Left lobe of liver (tissue), 2 donors: ENCODE measurements at regions not wholly inside any gene's neighbourhood (a gene's known extent, or its start where the extent isn't known, plus 50 kb on each side); places are given as distances from the start of the nearest gene placed in this dataset.

Experiments
- ATAC-seq: fragments of 200-7000 bp; cut with Tn5 transposase; one replicate; pipeline ENCODE4 v1.9.1; 2020; ENCODE audit warnings: mild to moderate bottlenecking, moderate library complexity
- DNase-seq: peaks from one replicate; pipeline ENCODE4 v3.0.0-alpha.2; 2020; ENCODE audit warnings: low spot score
- donor health status: DM: no; HTN: no; CAD: no; lungs with moderate emphysema.
- donor health status: DM: no; HTN: yes; CAD: no.

DNA sequence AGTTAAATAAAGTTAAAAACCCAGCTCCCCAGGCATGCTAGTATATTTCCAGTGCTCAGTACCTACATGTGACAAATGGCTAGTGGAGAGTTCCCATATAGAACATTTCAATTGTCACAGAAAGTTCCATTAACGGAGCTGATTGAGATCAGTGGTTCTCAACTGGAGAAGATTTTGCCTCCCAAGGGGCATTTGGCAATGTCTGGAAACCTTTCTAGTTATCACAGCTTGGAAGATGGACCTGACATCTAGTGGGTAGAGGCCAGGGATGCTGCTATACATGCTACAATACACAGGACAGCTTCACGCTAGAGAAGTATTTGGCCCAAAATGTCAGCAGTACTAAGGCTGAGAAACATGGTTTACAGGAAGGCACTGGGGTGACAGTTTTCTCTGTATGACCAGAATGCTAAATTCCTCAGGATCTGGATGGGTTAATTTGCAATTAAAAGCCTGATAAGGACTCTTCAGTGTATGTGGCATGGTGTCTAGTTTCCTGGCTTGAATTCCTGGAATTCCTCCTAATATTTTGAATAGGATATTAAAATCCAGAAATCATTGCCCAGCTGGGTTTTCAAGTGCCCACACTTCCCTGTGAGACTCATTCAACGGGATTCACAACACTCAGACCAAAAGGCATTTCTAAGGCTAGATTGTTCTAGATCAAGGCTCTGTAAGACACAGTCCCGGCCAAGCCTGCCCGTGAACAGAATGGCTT, 84.7 kb upstream of the SALL4 start:
- ATAC-seq (no peak), DNase-seq (no peak)

DNA sequence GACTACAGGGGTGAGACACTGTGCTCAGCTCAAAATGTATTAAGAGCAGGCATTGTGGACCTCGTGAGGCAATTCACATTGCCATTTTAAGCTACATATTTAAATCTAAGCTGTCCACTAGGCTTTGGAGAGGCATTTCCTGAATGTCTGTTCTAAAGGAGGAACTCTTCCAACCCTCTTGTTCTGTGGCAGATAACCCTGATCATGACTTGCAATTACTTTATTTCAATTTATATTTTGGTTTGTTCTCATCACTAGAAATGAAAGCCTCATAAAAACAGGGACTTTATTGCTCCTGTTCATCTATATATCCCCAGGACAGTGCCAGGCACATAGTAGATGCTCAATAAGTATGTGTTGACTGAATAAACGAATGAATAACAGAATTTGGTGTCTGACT, 84.0 kb upstream of the SALL4 start:
- DNase-seq (no peak), ATAC-seq (no peak)

DNA sequence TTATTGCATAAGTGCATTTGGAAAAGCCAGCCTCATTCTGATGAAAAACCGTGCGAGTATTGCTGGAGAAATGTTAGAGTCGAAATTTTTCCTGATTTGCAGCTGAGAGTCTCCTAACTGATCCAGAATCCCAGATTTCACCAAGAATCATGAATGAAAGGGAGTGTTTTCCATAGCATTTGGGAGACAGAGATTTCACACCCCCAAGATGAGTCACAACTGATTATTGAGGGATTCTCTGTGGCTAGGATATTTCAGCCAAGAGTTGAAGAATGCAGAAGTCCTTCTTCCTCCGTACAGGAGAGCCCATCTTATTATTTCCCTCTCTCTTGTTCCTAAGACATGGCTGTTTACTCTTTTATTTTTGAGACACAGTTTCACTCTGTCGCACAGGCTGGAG, 82.2 kb upstream of the SALL4 start:
- no peak for ATAC-seq

DNA sequence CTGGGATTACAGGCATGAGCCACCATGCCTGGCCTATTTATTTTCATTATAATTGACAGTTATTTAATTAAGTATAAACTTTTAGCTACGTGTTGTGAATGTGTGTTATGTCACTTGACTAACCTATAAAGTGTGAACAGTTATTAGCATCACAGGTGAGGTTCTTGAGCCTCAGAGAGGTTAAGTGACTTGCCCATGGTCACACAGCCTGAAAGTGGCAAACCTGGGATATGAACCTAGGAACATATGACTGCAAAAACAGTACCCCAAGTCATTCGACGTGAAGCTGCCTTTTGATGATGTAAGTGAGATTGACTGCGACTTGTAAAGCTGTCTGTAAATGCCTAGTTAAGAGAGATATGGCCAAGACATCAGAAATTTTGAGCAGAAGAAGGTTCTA, 77.9 kb upstream of the SALL4 start:
- DNase-seq = no peak
- no peak for ATAC-seq

More for the DNA sequence above, 82.2 kb upstream of the SALL4 start:
- DNase-seq = no peak

DNA sequence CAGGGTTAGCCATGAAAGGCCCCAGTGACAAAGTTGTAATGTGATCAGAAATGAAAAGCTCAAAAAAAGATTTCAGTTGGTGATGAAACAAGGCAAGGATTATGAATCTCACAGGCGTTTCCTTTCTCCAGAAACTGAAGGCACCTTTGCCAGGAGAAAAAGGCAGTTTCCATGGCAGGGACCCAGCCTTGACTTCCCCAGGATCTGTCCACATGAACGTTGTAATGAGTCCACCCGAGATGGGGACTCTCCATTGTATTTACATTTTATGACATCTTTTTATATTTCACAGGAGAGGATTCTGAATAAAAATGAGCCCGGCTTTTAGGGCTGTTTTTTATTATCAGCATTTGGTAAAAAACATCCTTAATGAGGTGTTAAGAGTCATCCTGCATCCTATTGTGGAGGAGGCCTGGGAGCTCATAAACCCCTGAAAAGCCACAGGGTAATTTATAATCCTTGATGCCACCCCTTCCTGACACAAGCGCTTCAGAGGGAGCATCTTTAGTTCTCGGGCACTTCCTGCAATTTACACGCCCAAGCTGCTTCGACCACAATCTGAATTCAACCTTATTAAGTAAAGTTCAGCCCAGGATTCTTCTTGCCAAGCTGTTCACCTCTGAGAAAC, 74.1 kb upstream of the SALL4 start:
- no peak for ATAC-seq
- DNase-seq = no peak

DNA sequence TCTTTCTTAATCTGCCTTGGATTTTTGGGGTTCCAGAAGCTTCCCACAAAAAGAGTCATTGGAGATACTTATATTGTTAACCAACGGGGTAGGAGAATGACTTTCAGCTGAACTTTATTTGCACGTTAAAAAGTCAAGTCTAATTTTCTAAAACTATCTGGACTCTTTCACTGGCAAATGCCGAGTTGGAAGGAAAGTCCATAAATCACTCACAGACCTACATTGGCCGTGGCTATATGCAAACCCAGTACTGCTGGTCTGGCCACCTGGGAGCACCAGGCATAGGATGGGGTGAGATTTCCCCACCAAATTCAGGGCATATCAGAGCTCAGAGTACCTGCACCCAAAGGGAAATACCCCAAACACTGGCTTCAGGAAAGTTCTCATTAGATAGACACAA, 71.3 kb upstream of the SALL4 start:
- ATAC-seq (no peak), DNase-seq (no peak)

DNA sequence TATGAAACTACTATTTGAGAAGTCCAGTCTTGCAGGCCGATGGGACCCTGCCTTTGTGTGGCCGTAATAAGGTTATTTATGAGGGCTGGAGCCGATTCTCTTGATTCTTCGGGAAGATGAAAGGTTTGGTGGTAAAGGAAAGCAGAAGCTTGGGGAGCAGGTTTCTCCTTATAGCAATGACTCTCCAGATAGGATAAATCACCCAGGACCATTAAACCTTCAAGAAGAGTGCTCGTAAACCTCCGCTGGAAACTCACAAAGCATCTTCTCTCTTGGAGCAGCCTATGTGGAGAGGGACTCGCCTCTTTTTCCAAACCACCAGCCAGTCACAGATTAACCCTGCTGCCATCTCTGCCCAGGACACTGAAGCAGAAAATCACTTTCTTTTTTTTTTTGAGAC, 69.6 kb upstream of the SALL4 start:
- ATAC-seq (no peak), DNase-seq (no peak)

DNA sequence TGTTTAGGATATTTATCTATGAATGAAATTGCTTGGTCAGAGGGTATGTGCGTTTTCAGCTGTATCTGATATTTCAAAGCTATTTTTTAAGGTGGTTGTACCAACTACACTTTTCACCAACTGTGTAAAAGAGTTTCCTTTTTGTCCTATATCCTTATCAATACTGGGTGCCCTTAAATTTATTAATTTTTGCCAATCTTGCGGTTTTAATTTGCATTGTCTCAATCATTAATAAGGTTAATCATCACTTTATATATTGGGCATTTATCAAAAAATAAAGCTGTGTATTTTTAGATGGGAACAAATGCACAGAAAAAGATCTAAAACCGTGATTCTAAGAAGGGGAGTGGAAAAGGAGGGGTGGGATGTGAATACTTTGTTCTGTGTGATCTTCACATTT, 66.7 kb upstream of the SALL4 start:
- DNase-seq (no peak), ATAC-seq (no peak)

DNA sequence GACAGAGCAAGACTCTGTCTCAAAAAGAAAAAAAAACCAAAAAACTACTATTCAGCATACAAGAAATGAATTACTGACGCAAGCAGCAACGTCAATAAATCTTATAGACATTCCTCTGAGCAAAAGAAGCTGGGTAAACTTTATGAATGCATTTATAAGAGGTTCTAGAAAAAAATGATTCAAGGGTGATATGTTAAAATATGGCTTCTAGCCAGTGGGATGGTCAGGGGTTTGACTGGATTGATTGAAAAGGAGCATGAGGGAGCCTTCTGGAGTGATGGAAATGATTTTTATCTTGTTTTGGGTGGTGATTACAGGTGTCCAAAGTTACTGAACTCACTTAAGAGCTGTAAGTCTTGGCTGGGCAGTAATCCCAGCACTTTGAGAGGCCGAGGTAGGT, 64.9 kb upstream of the SALL4 start:
- no peak for DNase-seq
- ATAC-seq = no peak

DNA sequence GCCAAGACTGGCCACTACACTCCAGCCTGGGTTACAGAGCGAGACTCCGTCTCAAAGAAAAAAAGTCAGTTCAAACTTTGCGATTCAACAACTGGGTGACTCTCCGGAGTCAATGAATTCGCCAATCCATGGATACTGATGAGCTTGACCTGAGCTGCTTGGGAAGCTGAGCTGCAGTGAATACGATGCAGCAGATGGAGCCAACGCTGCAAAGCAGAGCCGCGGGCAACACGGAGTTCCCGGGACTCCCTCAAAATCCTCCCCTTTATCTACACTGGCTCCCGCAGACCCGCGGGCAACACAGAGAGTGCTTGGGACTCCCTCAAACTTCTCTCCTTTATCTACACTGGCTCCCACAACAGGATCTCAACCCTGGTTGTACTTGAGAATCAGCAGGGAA, 62.6 kb upstream of the SALL4 start:
- DNase-seq (no peak), ATAC-seq (no peak)

DNA sequence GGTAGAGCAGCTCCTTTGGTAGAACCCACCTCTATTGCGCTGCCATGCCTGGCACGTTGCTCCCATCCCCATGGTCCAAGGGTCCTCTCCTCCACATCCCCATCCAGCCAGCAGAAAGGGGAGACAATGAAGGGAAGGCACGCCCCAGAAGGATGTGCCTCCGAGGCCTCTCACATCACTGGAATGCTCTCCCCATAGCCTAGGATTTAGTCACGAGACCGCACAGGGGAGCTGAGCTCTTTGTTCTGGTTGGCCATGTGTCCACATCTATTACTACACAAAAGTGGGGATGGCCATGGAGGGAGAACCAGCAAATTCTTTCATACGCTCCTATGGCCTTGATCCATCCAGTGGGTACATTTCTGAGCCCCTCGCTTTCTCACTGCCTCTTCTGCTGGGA, 60.5 kb upstream of the SALL4 start:
- DNase-seq = no peak
- ATAC-seq = no peak

DNA sequence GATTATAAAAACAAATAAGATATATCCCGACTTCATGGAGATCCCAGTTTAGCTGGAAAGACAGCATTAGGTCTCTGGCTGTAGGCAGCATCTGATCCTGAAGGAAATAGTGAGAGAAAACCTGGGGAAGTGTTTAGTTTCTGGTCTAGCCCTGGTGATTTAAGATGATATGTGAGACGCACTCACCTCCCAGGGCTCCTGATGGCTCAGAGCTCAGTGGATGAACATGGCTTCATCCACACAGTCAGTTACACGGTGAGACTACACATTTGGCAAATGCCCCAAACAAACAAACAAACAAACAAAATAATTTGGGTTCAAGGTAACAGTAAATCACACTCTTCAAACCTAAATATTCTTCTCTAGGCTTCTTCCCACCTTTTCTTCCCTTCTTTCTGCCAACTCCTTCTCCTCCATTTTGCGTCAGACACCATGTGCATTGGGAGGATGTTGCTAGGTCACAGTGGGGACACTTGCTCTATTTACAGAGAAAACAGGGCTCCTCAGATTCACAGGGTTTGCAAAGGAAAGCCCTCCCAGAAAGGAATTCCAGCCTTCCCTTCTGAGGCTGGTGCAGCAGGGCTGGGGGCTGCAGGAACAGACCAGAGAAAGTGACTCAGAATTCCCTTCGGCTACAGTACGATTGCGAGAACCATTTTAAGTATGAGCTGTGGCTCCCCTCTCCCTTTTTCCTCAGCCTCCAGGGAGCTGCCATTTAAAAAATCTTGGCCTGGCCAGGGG, 59.6 kb upstream of the SALL4 start:
- no peak for DNase-seq
- ATAC-seq = no peak

DNA sequence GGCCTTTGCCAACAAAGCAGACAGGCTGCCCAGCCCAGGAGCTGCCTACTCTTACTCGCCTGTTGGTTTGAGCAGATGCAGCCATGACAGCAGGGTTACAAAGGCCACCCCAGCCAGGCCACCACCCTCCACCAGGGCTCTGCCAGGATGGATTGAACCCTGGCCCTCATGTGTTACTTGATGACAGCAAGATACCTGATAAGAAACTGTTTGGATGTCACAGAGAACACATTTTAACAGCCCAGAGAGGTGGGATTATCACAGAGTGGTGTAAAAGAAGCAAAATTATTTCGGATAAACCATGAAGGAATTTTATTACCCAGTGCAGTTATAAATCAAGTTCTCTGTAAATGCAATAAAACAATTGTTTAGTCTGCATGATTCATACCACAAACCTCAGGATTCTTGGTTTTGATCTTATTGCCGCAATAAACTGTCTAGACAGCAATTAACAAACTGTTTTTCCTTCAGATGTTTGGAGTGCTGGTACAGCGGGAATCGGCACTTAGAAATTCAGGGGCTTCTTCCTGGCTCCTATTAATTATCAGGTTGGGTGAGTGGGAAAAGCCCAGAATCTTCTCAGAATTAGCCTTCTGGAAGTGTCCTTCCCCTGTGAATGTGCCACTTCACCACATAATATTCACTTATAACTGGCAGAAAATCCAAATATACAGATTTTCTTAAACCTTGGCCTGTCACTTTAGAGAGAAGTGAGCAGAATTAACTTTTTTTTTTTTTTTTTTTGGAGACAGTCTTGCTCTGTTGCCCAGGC, 58.0 kb upstream of the SALL4 start:
- no peak for DNase-seq
- ATAC-seq = no peak

DNA sequence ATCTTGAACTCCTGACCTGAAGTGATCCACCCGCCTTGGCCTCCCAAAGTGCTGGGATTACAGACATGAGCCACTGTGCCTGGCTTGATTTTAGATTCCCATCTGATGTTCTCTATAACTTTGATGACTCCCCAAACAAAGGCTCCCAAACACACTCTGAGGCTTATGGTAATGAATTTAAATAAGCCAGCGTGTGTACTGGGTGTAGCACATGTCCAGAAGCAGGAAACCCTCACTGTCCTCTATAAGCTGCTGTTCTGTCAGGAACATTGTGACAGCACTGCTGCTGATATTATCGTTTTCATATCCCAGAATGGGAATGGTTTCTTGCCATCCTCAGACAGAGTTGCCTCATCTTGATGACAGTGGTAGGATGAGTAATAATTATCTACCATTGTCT, 54.1 kb upstream of the SALL4 start:
- ATAC-seq (no peak), DNase-seq (no peak)

DNA sequence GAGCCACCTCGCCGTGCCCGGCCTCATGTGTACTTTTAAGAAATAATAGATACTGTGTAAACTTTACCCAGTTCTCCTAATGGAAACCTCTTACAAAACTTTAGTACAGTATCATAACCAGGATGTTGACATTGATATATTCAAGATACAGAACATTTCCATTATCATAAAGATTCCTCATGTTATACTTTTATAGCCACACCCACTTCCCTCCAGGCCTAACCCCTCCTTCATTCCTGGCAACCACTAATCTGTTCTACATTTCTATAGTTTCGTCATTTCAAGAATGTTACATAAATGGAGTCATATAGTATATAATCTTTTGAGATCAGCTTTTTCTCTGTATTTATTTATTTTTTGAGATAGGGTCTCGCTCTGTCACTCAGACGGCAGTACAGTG, 52.6 kb upstream of the SALL4 start:
- ATAC-seq (no peak), DNase-seq (no peak)
